CD4-positive, alpha-beta T cell (primary cell): ENCODE measurements at regions not wholly inside any gene's neighbourhood (a gene's known extent, or its start where the extent isn't known, plus 50 kb on each side); places are given as distances from the start of the nearest gene placed in this dataset.

Experiments used
- ATAC-seq: fragments of 200-7000 bp; cut with Tn5 transposase; one replicate; pipeline ENCODE4 v1.10.0; 2022; ENCODE audit warnings: mild to moderate bottlenecking; ENCODE audit not compliant: poor library complexity
- CTCF ChIA-PET: fragments of 350-600 bp; sonication (Branson Sonifier 250); formaldehyde crosslinking; loops from one replicate; lab custom pipeline; 2021; ENCODE audit warnings: antibody characterized with exemption, inconsistent platforms; lab: Charles Lee
- POLR2A ChIA-PET: fragments of 350-600 bp; sonication (Branson Sonifier 250); formaldehyde crosslinking; loops from one replicate; lab custom pipeline; 2021; ENCODE audit warnings: antibody characterized with exemption, inconsistent platforms; lab: Charles Lee
- DNase-seq, 14 experiments: peaks; one replicate each; pipeline ENCODE4 v3.0.0-alpha.2; 2013 to 2020; ENCODE audit warnings: mixed read lengths in 2 of 14
- H3K27ac ChIP-seq, 2 donors: one replicate each; pipeline versions ENCODE4 v1.5.1 to v1.7.0; 2013; ENCODE audit warnings: low read length in 2 of 2, low read depth in 1 of 2, mild to moderate bottlenecking in 1 of 2
- H3K27me3 ChIP-seq, 2 experiments: 1 replicate in 1 of 2; 2 replicates in 1 of 2; pipeline versions ENCODE4 v1.6.1 to v1.7.0; 2013; ENCODE audit warnings: low read length in 2 of 2, control low read depth in 1 of 2, mild to moderate bottlenecking in 1 of 2, moderate library complexity in 1 of 2; ENCODE audit not compliant: insufficient read depth in 2 of 2, control insufficient read depth in 1 of 2
- H3K36me3 ChIP-seq: one replicate; pipeline ENCODE4 v1.6.1; 2013; ENCODE audit warnings: low read length, control low read depth; ENCODE audit not compliant: insufficient read depth
- H3K4me1 ChIP-seq: one replicate; pipeline ENCODE4 v1.6.1; 2013; ENCODE audit warnings: low read length, control low read depth; ENCODE audit not compliant: insufficient read depth
- H3K4me3 ChIP-seq: one replicate; pipeline ENCODE4 v1.5.1; 2013; ENCODE audit warnings: mild to moderate bottlenecking, low read length, moderate library complexity
- H3K9me3 ChIP-seq, 2 experiments: 1 replicate in 1 of 2; 2 replicates in 1 of 2; pipeline versions ENCODE4 v1.6.1 to v1.7.0; 2013; ENCODE audit warnings: low read length in 2 of 2, mild to moderate bottlenecking in 2 of 2, control low read depth in 1 of 2, moderate library complexity in 1 of 2; ENCODE audit not compliant: control insufficient read depth in 1 of 2, insufficient read depth in 1 of 2
- H3K27ac Mint-ChIP-seq: one replicate; pipeline ENCODE4 v1.8.0; 2020; ENCODE audit warnings: mixed read lengths
- H3K27me3 Mint-ChIP-seq: one replicate; pipeline ENCODE4 v1.8.0; 2021; ENCODE audit warnings: mixed read lengths
- H3K36me3 Mint-ChIP-seq: one replicate; pipeline ENCODE4 v1.8.0; 2021; ENCODE audit warnings: low read depth, mixed read lengths
- H3K4me1 Mint-ChIP-seq: one replicate; pipeline ENCODE4 v1.8.0; 2021; ENCODE audit warnings: low read depth, mixed read lengths
- H3K4me3 Mint-ChIP-seq: one replicate; pipeline ENCODE4 v1.8.0; 2020; ENCODE audit warnings: mild to moderate bottlenecking, mixed read lengths
- H3K9me3 Mint-ChIP-seq: one replicate; pipeline ENCODE4 v1.8.0; 2020; ENCODE audit warnings: mixed read lengths
- CTCF ChIP-seq: fragments of 200-600 bp; IDR thresholded peaks from one replicate; pipeline ENCODE4 v1.8.0; 2022; ENCODE audit warnings: antibody characterized with exemption, mild to moderate bottlenecking
- intact Hi-C, 2 experiments: fragments of 100-400 bp; cut with DNase I in 1 of 2; cut with micrococcal nuclease in 1 of 2; formaldehyde crosslinking; loops; one replicate each; pipeline versions ENCODE4 v1.15.1 to v1.9.0; 2023 to 2025; cut with DNase I, micrococcal nuclease

GRCh38 chr3:34073111-34073510 lies 274.7 kb downstream of the PDCD6IP start:
- H3K9me3 ChIP-seq: no peaks in the 10 kb centered on the region
- Mint-ChIP-seq H3K9me3 (peaks cover 3% of the 10 kb centered on the region), H3K27ac (no peak overlapping the region), H3K36me3 (no peaks in the 10 kb centered on the region), H3K27me3 (no peaks in the 10 kb centered on the region), H3K4me1 (no peaks in the 10 kb centered on the region), H3K4me3 (no peak overlapping the region)
- DNase-seq (no peak), ATAC-seq (no peak)
- intact Hi-C loops: no loop called here
- no peaks in the 10 kb centered on the region for H3K27me3 ChIP-seq
- no peak overlapping the region for H3K27ac ChIP-seq
- ChIA-PET CTCF (no interaction called here), POLR2A (no interaction called here)
- TF ChIP-seq CTCF: no peak
- H3K4me1 ChIP-seq: no peaks in the 10 kb centered on the region
- no peak overlapping the region for H3K4me3 ChIP-seq
- H3K36me3 ChIP-seq: no peaks in the 10 kb centered on the region

- ChIA-PET CTCF (no interaction called here), POLR2A (no interaction called here)
- no peaks in the 10 kb centered on the region for H3K4me1 Mint-ChIP-seq
- no peak for TF ChIP-seq CTCF
- H3K36me3 Mint-ChIP-seq: no peaks in the 10 kb centered on the region
- H3K4me3 ChIP-seq: no peak overlapping the region
- no peak overlapping the region for H3K27ac Mint-ChIP-seq
- no peaks in the 10 kb centered on the region for H3K27me3 Mint-ChIP-seq
- H3K27ac ChIP-seq: no peak overlapping the region
- H3K9me3 ChIP-seq: no peaks in the 10 kb centered on the region
- no peaks in the 10 kb centered on the region for H3K4me1 ChIP-seq
- no peak overlapping the region for H3K4me3 Mint-ChIP-seq
- DNase-seq (no peak), ATAC-seq (no peak)
- peaks cover 3% of the 10 kb centered on the region for H3K9me3 Mint-ChIP-seq
- intact Hi-C loops: no loop called here
- no peaks in the 10 kb centered on the region for H3K27me3 ChIP-seq
- H3K36me3 ChIP-seq: no peaks in the 10 kb centered on the region
Observed at GRCh38 chr3:34073961-34074360, 275.5 kb downstream of the PDCD6IP start.

- Histone ChIP-seq H3K4me3 (no peak overlapping the region), H3K27ac (no peak overlapping the region), H3K4me1 (no peaks in the 10 kb centered on the region), H3K9me3 (no peaks in the 10 kb centered on the region), H3K36me3 (no peaks in the 10 kb centered on the region), H3K27me3 (no peaks in the 10 kb centered on the region)
- ChIA-PET CTCF (no interaction called here), POLR2A (no interaction called here)
- Mint-ChIP-seq H3K9me3 (peaks cover 3% of the 10 kb centered on the region), H3K4me3 (no peak overlapping the region), H3K27me3 (no peaks in the 10 kb centered on the region), H3K27ac (no peak overlapping the region), H3K36me3 (no peaks in the 10 kb centered on the region), H3K4me1 (no peaks in the 10 kb centered on the region)
- TF ChIP-seq CTCF: no peak
- ATAC-seq (no peak), DNase-seq (no peak)
- intact Hi-C loops: no loop called here
Observed at GRCh38 chr3:34075975-34076374, 277.5 kb downstream of the PDCD6IP start.
